C4-2B (cell line): ENCODE measurements at regions not wholly inside any gene's neighbourhood (a gene's known extent, or its start where the extent isn't known, plus 50 kb on each side); places are given as distances from the start of the nearest gene placed in this dataset.
"Not testable (repeated sequence)": the region's sequence is repeated elsewhere in the genome, so short reads cannot be mapped to it uniquely, and the experiment has no call there.

Experiments used
- H3K27ac ChIP-seq: fragments of 450-650 bp; 2 replicates; pipeline ENCODE4 v1.5.1; 2017
- ZFX ChIP-seq: fragments of 450-650 bp; IDR thresholded peaks from 2 replicates; pipeline ENCODE4 v1.6.1; 2017
- TF ChIP-seq, protein P1 (sequence below): fragments of 450-650 bp; conservative IDR thresholded peaks from 2 replicates; pipeline ENCODE4 v1.5.1; 2017; ENCODE audit warnings: mild to moderate bottlenecking

DNA sequence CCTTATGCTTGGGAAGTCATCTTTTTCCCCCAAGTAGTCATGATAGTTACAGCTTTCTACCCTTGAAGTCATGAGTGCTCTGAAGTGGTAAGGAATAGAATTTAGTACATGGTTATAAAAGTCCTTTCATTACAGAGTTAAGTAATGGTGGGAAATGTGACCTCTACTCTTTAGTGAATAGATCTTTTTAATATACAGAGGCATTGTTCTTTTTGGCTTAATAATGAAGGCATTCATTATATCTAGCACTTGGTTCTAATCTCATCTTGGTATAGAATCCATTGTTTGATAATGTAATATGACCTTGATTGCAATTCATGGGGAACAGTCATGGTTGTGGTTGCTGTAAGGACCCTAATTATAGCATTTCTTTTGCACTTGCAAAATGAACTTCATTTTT is 125.0 kb upstream of the PRSS12 start:
- not testable (repeated sequence) for H3K27ac ChIP-seq

DNA sequence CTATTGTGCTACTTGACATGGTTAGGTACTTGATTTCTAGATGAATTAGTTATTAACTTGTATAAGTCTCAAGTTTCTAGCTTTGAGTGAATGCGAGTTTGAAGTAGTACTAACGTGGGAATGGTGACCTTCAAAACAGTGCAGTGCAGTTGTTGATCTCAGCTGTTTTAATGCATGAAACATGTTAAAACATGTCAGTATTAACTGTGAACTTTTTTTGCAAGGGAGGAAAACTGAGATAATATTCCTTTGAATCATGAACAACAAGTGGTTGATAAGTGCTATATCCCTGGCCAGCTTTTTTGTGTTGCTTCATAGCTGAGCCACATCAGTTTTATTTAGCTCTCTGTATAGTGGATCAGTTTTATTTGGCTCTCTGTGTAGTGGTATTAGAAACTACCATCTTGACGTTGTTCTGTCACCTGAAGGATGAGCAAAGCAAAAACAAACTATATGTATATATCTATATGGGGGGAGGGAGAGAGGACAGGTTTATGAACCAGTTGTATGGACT is 133.1 kb upstream of the PRSS12 start:
- not testable (repeated sequence) for H3K27ac ChIP-seq

DNA sequence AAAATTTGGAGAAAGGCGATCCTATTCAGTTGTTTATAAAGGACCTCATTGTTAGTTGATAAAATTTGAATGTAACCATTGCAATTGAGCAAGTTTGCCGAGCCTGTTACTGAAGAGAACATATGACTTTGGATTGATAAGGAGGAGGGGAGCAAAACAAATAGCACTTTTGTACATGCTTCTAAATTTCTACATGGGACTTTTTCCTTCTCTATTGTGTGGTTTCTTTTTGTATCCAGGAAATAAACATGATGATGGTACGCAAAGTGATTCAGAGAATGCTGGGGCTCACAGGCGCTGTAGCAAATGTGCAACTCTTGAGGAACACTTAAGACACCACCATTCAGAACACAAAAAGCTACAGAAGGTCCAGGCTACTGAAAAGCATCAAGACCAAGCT is 140.2 kb upstream of the PRSS12 start:
- not testable (repeated sequence) for H3K27ac ChIP-seq

DNA sequence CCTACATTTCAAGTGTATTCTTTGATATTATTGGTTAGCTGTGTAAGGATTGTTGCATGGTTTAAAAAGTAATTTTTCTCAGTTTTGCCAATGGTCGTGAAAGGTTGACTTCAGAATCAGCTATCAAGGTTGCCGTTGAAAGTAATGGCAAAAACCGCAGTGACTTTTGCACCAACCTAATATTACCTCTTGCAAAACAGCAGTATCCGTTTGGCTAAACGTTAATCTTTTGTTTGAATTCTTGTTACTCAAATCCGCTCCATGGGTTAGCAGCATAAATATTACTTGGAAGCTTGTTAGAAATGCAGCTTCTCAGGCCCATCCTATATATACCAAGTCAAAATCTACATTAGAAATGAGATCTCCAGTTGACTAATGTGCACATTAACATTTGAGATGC is 141.6 kb upstream of the PRSS12 start:
- not testable (repeated sequence) for H3K27ac ChIP-seq

DNA sequence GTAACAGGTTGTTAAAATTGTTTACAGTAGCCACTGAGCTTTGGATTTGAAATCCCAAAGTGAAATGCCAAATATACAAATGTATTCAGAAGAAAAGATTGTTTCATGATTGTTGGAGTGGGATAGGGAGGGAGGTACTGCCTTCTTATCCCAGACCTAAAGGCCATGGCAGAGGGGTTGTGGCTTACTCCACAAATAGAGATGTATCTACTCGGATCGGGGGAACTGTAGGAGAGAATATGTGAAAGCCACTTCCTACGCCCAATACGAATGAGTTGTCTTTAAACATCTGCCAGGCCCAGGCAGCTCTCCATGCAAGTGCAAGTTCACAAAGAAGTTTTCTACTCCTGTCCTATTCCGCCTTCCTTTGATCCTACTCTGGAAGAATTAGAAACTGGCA is 150.2 kb upstream of the PRSS12 start:
- not testable (repeated sequence) for H3K27ac ChIP-seq

DNA sequence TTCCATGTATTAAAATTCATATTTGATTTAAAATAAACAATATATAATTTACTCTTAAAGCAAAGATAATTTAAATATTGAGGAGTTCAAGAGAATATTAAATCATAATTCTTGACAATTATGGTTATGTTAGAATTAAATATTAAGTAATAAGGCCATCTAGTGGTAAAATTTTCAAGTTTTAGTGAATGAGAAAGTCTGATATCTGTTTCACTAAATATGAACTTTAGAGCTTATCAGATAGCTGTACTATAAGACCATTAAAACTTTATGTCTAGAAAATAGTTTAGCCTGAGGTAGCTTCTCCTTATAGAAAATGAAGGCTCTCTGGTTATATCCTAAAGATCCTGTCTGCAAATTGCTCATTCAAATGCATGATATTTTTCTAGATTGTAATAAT is 152.1 kb upstream of the PRSS12 start:
- not testable (repeated sequence) for H3K27ac ChIP-seq

DNA sequence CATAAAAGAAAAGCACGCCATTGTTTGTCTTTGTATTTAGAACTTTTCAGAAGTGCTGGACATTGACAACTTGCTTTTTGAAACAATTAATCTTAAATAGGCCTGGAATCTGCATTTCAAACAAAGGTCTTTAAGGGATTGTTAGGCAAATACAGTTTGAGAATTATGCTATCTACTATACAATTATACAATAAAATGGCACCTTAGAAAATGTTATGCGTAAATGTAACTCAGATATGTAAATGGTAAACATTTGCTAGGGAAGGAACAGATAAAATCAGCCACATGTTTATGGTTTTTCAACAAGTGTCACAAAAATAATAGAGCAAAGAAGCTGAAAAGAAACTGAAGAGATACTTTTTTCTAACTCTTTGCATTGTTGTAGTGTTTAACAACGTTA is 152.7 kb upstream of the PRSS12 start:
- not testable (repeated sequence) for H3K27ac ChIP-seq

DNA sequence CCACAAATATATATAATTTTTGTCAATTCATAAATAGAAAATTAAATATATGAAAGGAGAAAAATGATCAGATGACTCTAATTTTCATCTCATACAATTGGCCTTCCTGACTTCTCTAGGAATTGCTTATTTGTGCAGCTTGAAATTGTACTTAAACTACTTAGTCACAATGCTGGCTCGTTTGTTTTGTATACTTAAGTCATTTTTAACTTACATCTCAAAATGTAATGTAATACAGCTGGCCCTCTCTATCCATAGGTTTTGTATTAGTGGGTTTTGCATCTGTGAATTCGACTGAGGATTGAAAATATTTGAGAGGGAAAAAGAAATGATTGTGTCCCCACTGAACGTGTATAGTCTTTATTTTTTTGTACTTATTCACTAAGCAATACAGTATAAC is 160.1 kb upstream of the PRSS12 start:
- not testable (repeated sequence) for H3K27ac ChIP-seq

DNA sequence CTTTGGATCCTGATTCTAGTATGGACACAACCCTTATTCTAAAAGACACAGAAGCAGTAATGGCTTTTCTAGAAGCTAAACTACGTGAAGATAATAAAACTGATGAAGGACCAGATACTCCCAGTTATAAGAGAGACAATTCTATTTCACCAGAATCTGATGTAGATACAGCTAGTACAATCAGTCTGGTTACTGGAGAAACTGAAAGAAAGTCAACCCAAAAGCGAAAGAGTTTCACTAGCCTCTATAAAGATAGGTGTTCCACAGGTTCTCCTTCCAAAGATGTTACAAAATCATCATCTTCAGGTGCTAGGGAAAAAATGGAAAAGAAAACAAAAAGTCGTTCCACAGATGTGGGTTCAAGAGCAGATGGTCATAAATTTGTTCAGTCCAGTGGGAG is 161.5 kb upstream of the PRSS12 start:
- H3K27ac ChIP-seq: not testable (repeated sequence)

DNA sequence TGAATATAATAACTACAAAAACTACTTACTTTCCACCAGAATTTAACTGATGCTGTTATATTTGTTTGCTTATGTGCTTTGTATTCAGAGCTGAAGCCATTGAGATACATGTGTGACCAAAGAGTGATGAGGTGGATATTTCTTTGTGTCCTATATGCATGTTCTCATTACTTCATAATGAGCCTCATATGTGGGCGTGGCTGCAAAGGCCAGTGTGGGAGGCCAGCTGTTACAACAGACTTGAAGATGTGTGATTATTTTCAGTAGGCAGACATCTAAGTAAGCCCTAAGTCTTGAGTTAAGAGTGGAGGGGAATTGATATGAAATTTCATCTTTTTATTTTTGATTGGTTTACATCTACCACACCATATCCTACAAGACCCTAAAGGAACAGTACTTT is 163.3 kb upstream of the PRSS12 start:
- not testable (repeated sequence) for H3K27ac ChIP-seq

DNA sequence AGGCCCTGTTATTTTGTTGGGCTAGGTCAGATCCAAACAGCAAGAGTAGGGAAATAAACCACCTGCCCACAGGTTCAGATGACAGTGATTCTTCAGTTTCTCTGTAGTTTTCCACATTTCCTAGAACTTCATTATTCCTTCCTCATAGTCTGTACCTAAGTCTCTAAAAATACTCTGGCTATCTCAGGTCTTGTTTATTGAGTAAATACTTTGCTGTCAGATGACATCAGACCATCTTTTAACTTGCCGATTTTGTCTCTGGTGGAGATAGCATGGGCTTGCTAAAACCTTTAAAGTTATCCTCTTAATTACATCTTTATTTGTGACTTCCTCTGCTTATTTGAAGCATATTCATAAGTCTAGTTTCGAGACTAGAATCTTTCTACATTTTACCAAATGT is 155.1 kb upstream of the METTL14 start:
- not testable (repeated sequence) for H3K27ac ChIP-seq

DNA sequence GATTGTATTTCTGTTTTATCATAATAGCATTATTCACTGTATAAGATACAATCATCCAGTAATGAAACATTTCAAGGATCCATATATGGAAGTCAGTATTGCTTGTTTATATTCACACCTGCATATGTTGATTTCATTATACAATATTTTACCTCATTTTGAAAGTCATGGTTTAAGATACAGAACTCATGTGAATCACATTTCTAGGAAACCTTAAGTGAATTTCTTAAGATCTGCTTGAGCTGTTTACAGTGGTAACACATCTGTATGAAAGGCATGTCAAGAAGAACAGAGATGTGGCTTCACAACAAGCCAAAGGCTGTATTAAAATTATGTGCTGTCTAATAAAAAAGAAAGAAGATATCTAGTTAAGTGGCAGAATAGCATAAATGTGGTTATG is 153.2 kb upstream of the METTL14 start:
- not testable (repeated sequence) for H3K27ac ChIP-seq

DNA sequence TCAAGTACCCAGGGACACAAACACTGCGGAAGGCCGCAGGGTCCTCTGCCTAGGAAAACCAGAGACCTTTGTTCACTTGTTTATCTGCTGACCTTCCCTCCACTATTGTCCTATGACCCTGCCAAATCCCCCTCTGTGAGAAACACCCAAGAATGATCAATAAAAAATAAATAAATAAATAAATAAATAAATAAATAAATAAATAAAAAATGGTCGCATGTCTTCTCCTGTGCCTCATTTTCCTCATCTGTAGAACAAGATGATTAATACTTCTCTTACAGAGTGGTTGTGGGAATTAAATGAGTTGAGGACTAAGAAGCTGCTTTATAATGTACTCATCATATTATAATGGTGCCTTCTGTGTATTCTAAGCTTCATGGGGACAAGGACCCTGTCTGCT is 149.4 kb upstream of the METTL14 start:
- not testable (repeated sequence) for H3K27ac ChIP-seq

DNA sequence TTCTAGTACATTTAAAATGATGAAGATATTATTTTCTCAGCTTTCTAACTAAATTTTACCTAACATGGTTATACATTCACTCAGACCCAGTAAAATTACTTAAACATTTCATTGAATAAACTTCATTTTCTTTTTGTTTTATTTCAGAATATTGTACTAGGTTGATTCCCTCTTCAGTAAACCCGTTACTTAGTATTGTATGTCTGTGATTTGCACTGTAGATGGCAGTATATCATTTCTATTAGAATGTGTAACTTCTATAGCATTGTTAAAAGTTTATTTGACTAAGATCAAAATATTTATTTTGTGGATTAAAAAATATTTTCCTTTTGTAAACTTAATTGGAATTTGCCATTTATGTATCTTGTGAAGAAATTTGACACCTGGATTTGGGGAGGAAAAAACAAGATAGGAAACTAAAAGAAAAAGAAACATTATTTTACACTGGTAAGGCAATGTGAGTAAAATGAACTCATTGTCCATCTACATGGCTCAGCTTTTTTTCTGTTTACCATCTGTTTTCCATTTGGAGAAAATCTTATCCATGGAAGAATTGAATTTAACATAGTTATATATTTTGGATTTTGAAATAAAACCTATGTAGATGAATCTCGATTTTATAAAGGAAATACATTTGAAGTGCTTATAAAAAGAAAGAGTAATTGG is 145.6 kb upstream of the METTL14 start:
- not testable (repeated sequence) for H3K27ac ChIP-seq
- TF ChIP-seq, protein P1, sequence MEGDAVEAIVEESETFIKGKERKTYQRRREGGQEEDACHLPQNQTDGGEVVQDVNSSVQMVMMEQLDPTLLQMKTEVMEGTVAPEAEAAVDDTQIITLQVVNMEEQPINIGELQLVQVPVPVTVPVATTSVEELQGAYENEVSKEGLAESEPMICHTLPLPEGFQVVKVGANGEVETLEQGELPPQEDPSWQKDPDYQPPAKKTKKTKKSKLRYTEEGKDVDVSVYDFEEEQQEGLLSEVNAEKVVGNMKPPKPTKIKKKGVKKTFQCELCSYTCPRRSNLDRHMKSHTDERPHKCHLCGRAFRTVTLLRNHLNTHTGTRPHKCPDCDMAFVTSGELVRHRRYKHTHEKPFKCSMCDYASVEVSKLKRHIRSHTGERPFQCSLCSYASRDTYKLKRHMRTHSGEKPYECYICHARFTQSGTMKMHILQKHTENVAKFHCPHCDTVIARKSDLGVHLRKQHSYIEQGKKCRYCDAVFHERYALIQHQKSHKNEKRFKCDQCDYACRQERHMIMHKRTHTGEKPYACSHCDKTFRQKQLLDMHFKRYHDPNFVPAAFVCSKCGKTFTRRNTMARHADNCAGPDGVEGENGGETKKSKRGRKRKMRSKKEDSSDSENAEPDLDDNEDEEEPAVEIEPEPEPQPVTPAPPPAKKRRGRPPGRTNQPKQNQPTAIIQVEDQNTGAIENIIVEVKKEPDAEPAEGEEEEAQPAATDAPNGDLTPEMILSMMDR: peak; percentile 48

DNA sequence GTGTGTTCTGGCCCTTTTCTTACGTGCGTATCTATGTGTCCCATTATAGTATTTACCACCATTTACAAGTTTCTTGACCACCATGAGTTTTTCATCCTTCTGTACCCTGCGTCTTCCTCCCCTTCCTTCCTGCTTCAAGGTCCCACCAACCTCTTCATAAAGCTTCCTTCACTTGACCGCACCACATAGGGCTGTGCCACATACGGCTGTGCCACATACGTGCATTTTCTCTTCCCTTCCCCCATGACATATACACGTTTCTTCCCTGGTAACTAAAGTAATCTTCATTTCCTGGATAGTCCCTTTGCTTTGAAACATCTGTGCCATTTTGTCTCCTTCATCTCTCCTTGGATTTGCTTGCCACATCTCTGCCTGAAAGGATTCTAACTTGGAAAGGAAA is 128.6 kb upstream of the METTL14 start:
- not testable (repeated sequence) for H3K27ac ChIP-seq

DNA sequence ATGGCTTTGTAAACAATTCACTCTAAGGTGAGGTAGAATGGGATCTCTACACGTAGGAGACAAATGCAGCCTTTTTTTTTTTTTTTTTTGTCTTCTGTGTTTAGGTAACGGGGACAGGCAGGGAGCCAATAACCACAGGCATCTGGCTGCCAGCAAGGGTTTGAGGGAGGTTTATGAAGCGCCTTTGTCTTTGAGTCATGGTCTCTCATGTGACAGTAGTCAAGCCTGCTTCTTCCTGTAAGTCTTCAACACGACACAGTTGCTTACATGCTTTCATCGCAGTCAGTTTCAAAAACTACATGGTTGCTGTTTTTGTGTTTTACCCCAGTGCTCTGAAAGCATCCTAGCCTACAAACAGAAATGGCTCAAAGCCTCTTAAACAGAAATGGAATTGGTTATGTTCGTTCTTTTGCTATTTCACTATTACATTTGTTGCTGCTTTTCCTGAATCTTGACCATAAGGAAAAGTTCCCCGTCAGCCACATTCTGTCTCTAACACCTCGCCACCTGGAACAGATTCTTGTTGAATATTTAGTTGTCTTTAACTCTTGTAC is 127.8 kb upstream of the METTL14 start:
- TF ChIP-seq ZFX: no peak
- TF ChIP-seq, protein P1: no peak
- no peak overlapping the region for H3K27ac ChIP-seq

DNA sequence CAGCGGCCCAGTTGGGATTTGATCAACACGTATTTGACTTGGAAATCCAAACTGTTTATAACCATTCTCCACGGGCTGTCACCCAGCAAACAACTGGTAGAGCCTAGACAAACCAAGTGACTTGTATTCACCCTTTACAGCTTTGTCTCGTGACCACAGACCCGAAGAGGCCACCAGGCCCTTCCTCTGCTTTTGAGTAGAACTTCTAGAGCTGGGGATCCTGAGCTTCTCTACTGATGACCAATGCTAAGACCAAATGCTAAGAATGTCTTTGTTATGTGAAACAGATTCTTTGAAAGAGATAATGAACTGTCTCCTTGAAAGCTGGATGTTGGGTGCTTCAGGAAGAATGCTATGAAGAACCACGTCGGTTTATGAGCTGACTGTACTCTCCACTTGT is 127.0 kb upstream of the METTL14 start:
- H3K27ac ChIP-seq: not testable (repeated sequence)

DNA sequence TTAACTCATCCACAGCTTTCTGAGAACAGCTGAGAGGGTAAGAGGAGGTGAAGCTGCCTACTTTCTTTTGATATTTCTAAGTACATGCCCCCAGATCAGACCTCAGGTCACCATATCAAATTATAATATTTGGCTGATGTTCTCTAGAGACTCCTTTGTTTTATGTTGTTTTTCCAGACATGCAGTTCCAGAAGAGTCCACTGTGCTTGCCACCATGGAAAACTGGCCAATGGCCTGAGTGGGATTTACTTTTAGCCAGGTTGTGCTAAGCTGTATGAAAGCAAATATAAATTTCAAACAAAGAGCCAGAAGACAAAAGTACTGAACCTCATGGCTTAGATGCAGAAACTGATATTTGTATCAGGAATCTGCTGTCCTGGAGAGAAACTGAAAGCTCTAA is 123.6 kb upstream of the METTL14 start:
- H3K27ac ChIP-seq: not testable (repeated sequence)

DNA sequence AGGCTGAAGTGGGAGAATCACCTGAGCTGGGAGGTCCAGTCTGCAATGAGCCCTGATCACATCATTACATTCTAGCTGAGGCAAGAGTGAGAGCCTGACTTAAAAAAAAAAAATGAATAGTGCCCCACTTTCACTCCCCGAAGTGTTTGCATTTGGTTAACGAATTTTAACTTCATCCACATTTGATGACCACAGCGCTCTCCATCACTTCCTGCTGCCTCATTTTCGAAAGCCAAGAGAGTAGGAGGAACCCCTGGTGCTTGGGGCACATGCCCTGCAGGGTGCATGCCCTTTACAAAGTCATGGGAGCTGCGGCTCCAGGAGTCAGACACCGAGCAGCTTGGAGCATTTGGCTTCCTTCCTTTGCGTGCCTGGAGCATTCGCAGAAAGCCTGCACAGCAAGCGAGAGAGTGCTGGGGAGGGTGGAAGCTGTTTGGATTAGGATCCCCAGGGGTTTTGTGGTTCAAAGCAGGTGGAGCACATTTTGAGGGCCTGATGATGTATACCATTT is 119.1 kb upstream of the METTL14 start:
- H3K27ac ChIP-seq: not testable (repeated sequence)

DNA sequence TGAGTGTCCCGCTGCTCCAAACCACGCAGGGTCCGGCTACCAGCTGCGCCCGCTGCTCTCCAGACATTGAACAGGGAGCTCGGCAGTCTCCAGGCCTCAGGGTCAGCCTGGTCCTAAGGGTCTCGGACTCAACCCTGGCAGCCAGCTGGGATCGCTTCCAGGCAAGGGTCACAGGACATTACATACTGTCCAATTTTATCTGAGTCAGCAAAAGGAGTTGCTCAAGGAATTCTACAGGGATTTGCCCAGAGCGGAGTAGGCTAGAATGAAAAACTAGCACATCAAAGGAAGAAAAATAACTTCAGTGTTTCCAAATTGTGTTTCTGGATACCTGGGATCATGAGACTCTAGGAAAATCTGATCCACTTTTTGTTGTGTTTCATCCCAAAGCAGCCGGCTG is 112.2 kb upstream of the METTL14 start:
- not testable (repeated sequence) for H3K27ac ChIP-seq
